Activated CD4-positive, alpha-beta memory T cell treated with anti-CD3 and anti-CD28 coated beads for 36 hours (primary cell): ENCODE measurements at regions not wholly inside any gene's neighbourhood (a gene's known extent, or its start where the extent isn't known, plus 50 kb on each side); places are given as distances from the start of the nearest gene placed in this dataset.
"Not testable (repeated sequence)": the region's sequence is repeated elsewhere in the genome, so short reads cannot be mapped to it uniquely, and the experiment has no call there.

Source experiments
- CTCF ChIA-PET: fragments of 350-600 bp; sonication (Branson Sonifier 250); formaldehyde crosslinking; loops from one replicate; lab custom pipeline; 2021; ENCODE audit warnings: antibody characterized with exemption, inconsistent platforms; lab: Charles Lee
- POLR2A ChIA-PET: fragments of 350-600 bp; sonication (Branson Sonifier 250); formaldehyde crosslinking; loops from one replicate; lab custom pipeline; 2021; ENCODE audit warnings: antibody characterized with exemption; lab: Charles Lee
- DNase-seq: peaks from one replicate; pipeline ENCODE4 v3.0.0-alpha.2; 2020
- H3K27ac Mint-ChIP-seq: one replicate; pipeline ENCODE4 v1.8.0; 2021; ENCODE audit warnings: mixed read lengths
- H3K27me3 Mint-ChIP-seq: one replicate; pipeline ENCODE4 v1.8.0; 2021; ENCODE audit warnings: mixed read lengths
- H3K36me3 Mint-ChIP-seq: one replicate; pipeline ENCODE4 v1.8.0; 2021; ENCODE audit warnings: mixed read lengths
- H3K4me1 Mint-ChIP-seq: one replicate; pipeline ENCODE4 v1.8.0; 2021; ENCODE audit warnings: low read depth, mixed read lengths
- H3K4me3 Mint-ChIP-seq: one replicate; pipeline ENCODE4 v1.8.0; 2021; ENCODE audit warnings: mild to moderate bottlenecking, mixed read lengths
- H3K9me3 Mint-ChIP-seq: one replicate; pipeline ENCODE4 v1.8.0; 2021; ENCODE audit warnings: mixed read lengths
- intact Hi-C: fragments of 100-400 bp; cut with micrococcal nuclease; formaldehyde crosslinking; loops from one replicate; pipeline ENCODE4 v1.15.1; 2023

DNA sequence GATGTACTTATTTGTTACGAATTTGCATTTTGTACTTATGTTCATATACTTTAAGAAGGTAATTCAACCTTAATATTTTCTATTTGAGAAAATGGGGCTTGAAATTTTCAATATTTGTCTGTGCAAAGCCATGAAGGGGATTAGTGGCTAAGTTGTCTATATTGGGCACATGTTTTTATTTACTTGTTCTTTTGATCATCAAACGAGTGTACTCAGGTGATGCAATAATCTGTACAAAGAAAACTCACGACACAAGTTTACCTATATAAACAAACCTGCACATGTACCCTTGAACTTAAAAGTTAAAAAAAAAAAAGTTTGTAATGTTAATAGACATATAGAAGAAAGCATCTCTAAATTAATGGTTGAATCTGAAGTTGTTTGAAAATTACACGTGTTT is 658.9 kb upstream of the SYT4 start:
- H3K27me3 Mint-ChIP-seq, result no peaks in the 10 kb centered on the region
- no peak for DNase-seq
- no peak overlapping the region for H3K4me3 Mint-ChIP-seq
- H3K36me3 Mint-ChIP-seq, result no peaks in the 10 kb centered on the region
- ChIA-PET CTCF (no interaction called here), POLR2A (no interaction called here)
- intact Hi-C loops, result no loop called here
- H3K9me3 Mint-ChIP-seq, result peaks cover 14% of the 10 kb centered on the region
- no peak overlapping the region for H3K27ac Mint-ChIP-seq
- H3K4me1 Mint-ChIP-seq, result no peaks in the 10 kb centered on the region

- Mint-ChIP-seq H3K27me3 (no peaks in the 10 kb centered on the region), H3K4me1 (no peaks in the 10 kb centered on the region), H3K9me3 (peaks cover 8% of the 10 kb centered on the region), H3K36me3 (no peaks in the 10 kb centered on the region), H3K4me3 (no peak overlapping the region), H3K27ac (no peak overlapping the region)
- POLR2A ChIA-PET, result no interaction called here
- CTCF ChIA-PET, result no interaction called here
- intact Hi-C loops, result no loop called here
- DNase-seq, result no peak
Measured at GRCh38 chr18:43949291-43949690, 672.0 kb upstream of the SYT4 start.

- Mint-ChIP-seq H3K36me3 (no peaks in the 10 kb centered on the region), H3K4me1 (no peaks in the 10 kb centered on the region), H3K27me3 (no peaks in the 10 kb centered on the region), H3K4me3 (no peak overlapping the region), H3K27ac (no peak overlapping the region), H3K9me3 (peaks cover 10% of the 10 kb centered on the region)
- CTCF ChIA-PET, result no interaction called here
- POLR2A ChIA-PET, result no interaction called here
- intact Hi-C loops, result no loop called here
- no peak for DNase-seq
Measured at GRCh38 chr18:43950062-43950461, 672.8 kb upstream of the SYT4 start.

GRCh38 chr18:43952398-43952797 is 675.1 kb upstream of the SYT4 start:
- no peak for DNase-seq
- intact Hi-C loops, result no loop called here
- H3K9me3 Mint-ChIP-seq, result peaks cover 5% of the 10 kb centered on the region
- no peaks in the 10 kb centered on the region for H3K36me3 Mint-ChIP-seq
- H3K4me3 Mint-ChIP-seq, result no peak overlapping the region
- H3K27ac Mint-ChIP-seq, result no peak overlapping the region
- CTCF ChIA-PET, result no interaction called here
- H3K4me1 Mint-ChIP-seq, result no peaks in the 10 kb centered on the region
- no peaks in the 10 kb centered on the region for H3K27me3 Mint-ChIP-seq
- POLR2A ChIA-PET, result no interaction called here

GRCh38 chr18:43961722-43962121 is 684.4 kb upstream of the SYT4 start:
- H3K36me3 Mint-ChIP-seq, result no peaks in the 10 kb centered on the region
- ChIA-PET CTCF (no interaction called here), POLR2A (no interaction called here)
- H3K4me3 Mint-ChIP-seq, result no peak overlapping the region
- H3K4me1 Mint-ChIP-seq, result no peaks in the 10 kb centered on the region
- H3K27ac Mint-ChIP-seq, result no peak overlapping the region
- H3K9me3 Mint-ChIP-seq, result peaks cover 6% of the 10 kb centered on the region
- intact Hi-C loops, result no loop called here
- no peaks in the 10 kb centered on the region for H3K27me3 Mint-ChIP-seq
- DNase-seq, result no peak

- no peak for DNase-seq
- intact Hi-C loops, result no loop called here
- H3K27me3 Mint-ChIP-seq, result no peaks in the 10 kb centered on the region
- no peak overlapping the region for H3K4me3 Mint-ChIP-seq
- no peaks in the 10 kb centered on the region for H3K4me1 Mint-ChIP-seq
- no peak overlapping the region for H3K27ac Mint-ChIP-seq
- H3K9me3 Mint-ChIP-seq, result peaks cover 6% of the 10 kb centered on the region
- ChIA-PET CTCF (no interaction called here), POLR2A (no interaction called here)
- H3K36me3 Mint-ChIP-seq, result no peaks in the 10 kb centered on the region
Measured at GRCh38 chr18:43964666-43965065, 687.4 kb upstream of the SYT4 start.

DNA sequence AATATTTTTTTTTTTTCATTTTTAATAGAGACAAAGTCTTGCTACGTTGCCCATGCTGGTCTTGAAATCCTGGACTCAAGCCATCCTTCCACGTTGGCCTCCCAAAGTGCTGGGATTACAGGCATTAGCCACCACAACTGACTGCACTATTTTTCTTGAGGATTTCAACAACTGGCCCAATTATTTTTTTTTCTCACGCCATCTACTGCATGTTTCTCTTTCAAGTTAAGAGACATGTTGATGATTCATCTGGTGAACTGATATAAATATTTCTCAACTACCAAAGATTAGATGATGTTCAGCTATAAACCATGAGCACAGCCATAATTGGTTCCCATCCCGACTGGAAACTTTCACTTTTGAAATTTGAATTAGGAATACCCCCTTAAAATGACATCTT is 688.4 kb upstream of the SYT4 start:
- no peak for DNase-seq
- Mint-ChIP-seq H3K27ac (no peak overlapping the region), H3K4me1 (no peaks in the 10 kb centered on the region), H3K9me3 (peaks cover 6% of the 10 kb centered on the region), H3K4me3 (no peak overlapping the region), H3K27me3 (no peaks in the 10 kb centered on the region), H3K36me3 (no peaks in the 10 kb centered on the region)
- POLR2A ChIA-PET, result no interaction called here
- intact Hi-C loops, result no loop called here
- CTCF ChIA-PET, result no interaction called here

GRCh38 chr18:43970656-43971055 is 693.4 kb upstream of the SYT4 start:
- intact Hi-C loops, result no loop called here
- Mint-ChIP-seq H3K27ac (no peak overlapping the region), H3K27me3 (no peaks in the 10 kb centered on the region), H3K4me1 (no peaks in the 10 kb centered on the region), H3K9me3 (peaks cover 8% of the 10 kb centered on the region), H3K4me3 (no peak overlapping the region), H3K36me3 (no peaks in the 10 kb centered on the region)
- DNase-seq, result no peak
- ChIA-PET CTCF (no interaction called here), POLR2A (no interaction called here)

DNA sequence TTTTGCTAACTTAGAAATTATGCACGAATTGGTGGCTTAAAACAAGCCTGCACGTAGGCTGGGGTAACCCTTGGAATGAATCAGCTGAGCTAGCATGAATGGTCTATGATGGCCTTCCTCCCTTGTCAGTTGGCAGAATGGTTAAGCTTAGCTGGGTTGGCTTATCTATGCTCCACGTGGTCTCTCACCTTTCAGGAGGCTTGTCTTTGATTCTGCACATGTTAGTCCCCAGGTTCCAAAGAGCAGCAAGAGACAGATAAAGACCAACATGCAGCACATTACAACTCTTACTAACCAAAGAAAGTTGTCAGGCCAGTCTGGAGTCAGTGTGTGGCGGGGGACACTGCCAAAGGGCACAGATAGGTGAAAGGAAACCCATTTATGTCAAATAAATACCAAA is 700.9 kb upstream of the SYT4 start:
- Mint-ChIP-seq H3K4me1 (no peaks in the 10 kb centered on the region), H3K36me3 (no peaks in the 10 kb centered on the region), H3K27ac (no peak overlapping the region), H3K27me3 (no peaks in the 10 kb centered on the region), H3K9me3 (peaks cover 8% of the 10 kb centered on the region), H3K4me3 (no peak overlapping the region)
- DNase-seq, result no peak
- intact Hi-C loops, result no loop called here
- CTCF ChIA-PET, result no interaction called here
- POLR2A ChIA-PET, result interaction anchor here (0.7 kb wide), 1 partner anchor 49 kb away, joined by 3 read pairs; no protein-coding TSS in a partner anchor

DNA sequence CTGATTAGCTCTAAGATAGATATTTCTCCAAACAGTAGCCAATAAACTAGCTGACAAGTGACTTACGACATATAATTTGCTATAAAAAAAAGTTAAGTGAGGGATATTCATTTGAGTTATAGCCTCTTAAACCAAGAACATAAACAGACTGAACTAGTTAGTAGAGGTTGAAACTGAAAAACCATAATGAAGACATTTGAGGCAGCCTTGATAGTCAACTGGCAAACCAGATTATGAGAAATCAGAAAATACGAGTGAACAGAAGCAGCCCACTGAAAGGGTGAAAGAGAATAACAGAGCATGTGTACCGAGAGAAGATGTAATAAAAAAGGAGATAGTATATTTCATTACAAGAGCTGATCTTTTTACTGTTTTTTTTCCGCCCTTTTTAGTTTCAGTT is 698.1 kb upstream of the SETBP1 start:
- CTCF ChIA-PET, result no interaction called here
- Mint-ChIP-seq H3K36me3 (no peaks in the 10 kb centered on the region), H3K4me1 (no peaks in the 10 kb centered on the region), H3K27ac (no peak overlapping the region), H3K9me3 (peaks cover 21% of the 10 kb centered on the region), H3K27me3 (no peaks in the 10 kb centered on the region), H3K4me3 (no peak overlapping the region)
- intact Hi-C loops, result no loop called here
- DNase-seq, result no peak
- POLR2A ChIA-PET, result no interaction called here

GRCh38 chr18:43987061-43987460 is 693.6 kb upstream of the SETBP1 start:
- H3K27ac Mint-ChIP-seq, DNase-seq, POLR2A ChIA-PET, H3K4me1 Mint-ChIP-seq, H3K36me3 Mint-ChIP-seq, H3K4me3 Mint-ChIP-seq, H3K27me3 Mint-ChIP-seq, intact Hi-C loops, CTCF ChIA-PET: not testable (repeated sequence)
- H3K9me3 Mint-ChIP-seq, result peaks cover 50% of the 10 kb centered on the region

DNA sequence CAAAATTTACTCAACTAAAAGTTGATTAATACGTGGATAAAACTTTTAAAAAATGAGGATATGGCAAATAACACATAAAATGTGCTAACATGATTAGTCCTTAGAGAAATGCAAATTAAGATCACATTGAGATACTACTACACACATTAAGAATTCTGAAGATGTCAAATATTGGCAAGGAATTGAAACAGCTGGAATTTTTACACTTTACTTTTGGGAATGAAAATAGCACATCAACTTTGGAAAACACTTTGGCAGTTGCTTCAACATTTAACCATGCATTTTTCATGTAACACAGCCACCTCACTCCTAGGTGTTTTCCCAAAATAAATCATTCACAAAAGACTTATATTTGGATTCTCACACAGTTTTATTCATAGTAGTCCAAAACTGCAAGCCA is 687.9 kb upstream of the SETBP1 start:
- Mint-ChIP-seq H3K27me3 (no peaks in the 10 kb centered on the region), H3K4me1 (no peaks in the 10 kb centered on the region), H3K36me3 (no peaks in the 10 kb centered on the region), H3K9me3 (peaks cover 32% of the 10 kb centered on the region), H3K4me3 (no peak overlapping the region), H3K27ac (no peak overlapping the region)
- DNase-seq, result no peak
- CTCF ChIA-PET, result no interaction called here
- intact Hi-C loops, result no loop called here
- POLR2A ChIA-PET, result no interaction called here

- no peak overlapping the region for H3K27ac Mint-ChIP-seq
- ChIA-PET POLR2A (no interaction called here), CTCF (no interaction called here)
- intact Hi-C loops, result no loop called here
- no peak for DNase-seq
- H3K4me1 Mint-ChIP-seq, result no peaks in the 10 kb centered on the region
- peaks cover 18% of the 10 kb centered on the region for H3K9me3 Mint-ChIP-seq
- H3K27me3 Mint-ChIP-seq, result no peaks in the 10 kb centered on the region
- no peaks in the 10 kb centered on the region for H3K36me3 Mint-ChIP-seq
- H3K4me3 Mint-ChIP-seq, result no peak overlapping the region
Measured at GRCh38 chr18:43994381-43994780, 686.3 kb upstream of the SETBP1 start.

DNA sequence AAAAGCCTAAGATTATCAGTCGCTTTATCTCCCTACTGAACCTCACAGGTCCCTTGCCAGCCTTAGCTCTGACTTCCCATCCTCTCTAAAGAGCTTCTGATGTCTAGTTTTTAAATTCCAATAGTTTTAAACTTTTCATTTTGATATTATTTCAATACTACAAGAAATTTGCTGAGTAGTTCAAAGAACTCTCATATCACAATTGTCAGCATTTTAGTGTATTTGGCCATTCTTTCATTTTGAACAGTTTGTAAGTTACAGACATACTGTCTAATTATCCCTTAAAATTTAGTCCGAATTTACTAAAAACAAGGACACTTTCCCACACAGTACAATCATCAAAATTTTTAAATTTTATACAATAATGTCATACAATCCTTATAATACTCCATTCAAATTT is 666.8 kb upstream of the SETBP1 start:
- DNase-seq, result no peak
- Mint-ChIP-seq H3K9me3 (peaks cover 5% of the 10 kb centered on the region), H3K27ac (no peak overlapping the region), H3K27me3 (no peaks in the 10 kb centered on the region), H3K36me3 (no peaks in the 10 kb centered on the region), H3K4me3 (no peak overlapping the region), H3K4me1 (no peaks in the 10 kb centered on the region)
- ChIA-PET CTCF (no interaction called here), POLR2A (no interaction called here)
- intact Hi-C loops, result no loop called here
